HG03066 (cell line): ENCODE measurements at regions not wholly inside any gene's neighbourhood (a gene's known extent, or its start where the extent isn't known, plus 50 kb on each side); places are given as distances from the start of the nearest gene placed in this dataset.

Experiments used
- ATAC-seq: cut with Tn5 transposase; IDR thresholded peaks from one replicate; pipeline ENCODE4 v1.9.1; 2021; ENCODE audit warnings: low read depth; ENCODE audit not compliant: unreplicated experiment

- ATAC-seq, result no peak
These were observed 111.1 kb downstream of the DLL1 start for GRCh38 chr6:170179616-170180324.

- no peak for ATAC-seq
These were observed 112.1 kb downstream of the DLL1 start for GRCh38 chr6:170178561-170179477.

GRCh38 chr6:170177772-170178560 lies 112.9 kb downstream of the DLL1 start:
- no peak for ATAC-seq

GRCh38 chr6:170176898-170177771 lies 113.7 kb downstream of the DLL1 start:
- ATAC-seq, result no peak

GRCh38 chr6:170176136-170176897 lies 114.6 kb downstream of the DLL1 start:
- ATAC-seq, result no peak

GRCh38 chr6:170175644-170176135 lies 115.2 kb downstream of the DLL1 start:
- ATAC-seq, result no peak

GRCh38 chr6:170174771-170175643 lies 115.9 kb downstream of the DLL1 start:
- ATAC-seq, result no peak

GRCh38 chr6:170174124-170174770 lies 116.6 kb downstream of the DLL1 start:
- no peak for ATAC-seq

GRCh38 chr6:170173335-170173881 lies 117.5 kb downstream of the DLL1 start:
- no peak for ATAC-seq

GRCh38 chr6:170172825-170173256 lies 118.0 kb downstream of the DLL1 start:
- no peak for ATAC-seq

GRCh38 chr6:170172392-170172791 lies 118.5 kb downstream of the DLL1 start:
- ATAC-seq, result no peak

- ATAC-seq, result no peak
These were observed 123.2 kb downstream of the DLL1 start for GRCh38 chr6:170167657-170168159.

GRCh38 chr6:170166511-170167122 lies 124.3 kb downstream of the DLL1 start:
- ATAC-seq, result no peak

GRCh38 chr6:170165471-170166117 lies 125.3 kb downstream of the DLL1 start:
- ATAC-seq, result no peak

- no peak for ATAC-seq
These were observed 125.8 kb downstream of the DLL1 start for GRCh38 chr6:170165085-170165470.

- no peak for ATAC-seq
These were observed 126.5 kb downstream of the DLL1 start for GRCh38 chr6:170164271-170164900.
